SW480 (cell line): ENCODE measurements at regions not wholly inside any gene's neighbourhood (a gene's known extent, or its start where the extent isn't known, plus 50 kb on each side); places are given as distances from the start of the nearest gene placed in this dataset.

Source experiments
- DNase-seq: peaks from one replicate; pipeline ENCODE4 v3.0.0-alpha.2; 2016; ENCODE audit warnings: low spot score

DNA sequence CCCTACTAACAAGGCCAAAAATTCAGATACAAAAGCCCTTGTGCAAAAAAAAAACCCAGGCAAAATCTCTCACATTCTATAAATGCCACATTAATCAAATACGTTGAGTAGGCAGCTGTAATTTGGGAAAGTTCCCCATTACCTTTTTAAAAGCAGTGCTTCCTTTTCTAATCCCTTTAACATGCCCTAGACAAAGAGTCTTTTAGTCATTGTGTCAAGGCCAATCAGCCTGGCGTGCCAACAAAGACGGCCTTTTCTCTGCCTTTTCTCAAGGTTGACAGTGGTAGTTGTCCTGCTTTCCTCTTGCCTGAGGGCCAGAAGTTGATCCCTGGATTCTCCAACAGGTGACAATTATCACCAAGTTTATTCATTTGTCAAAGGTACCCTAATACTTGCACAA lies 62.5 kb upstream of the METAP2 start:
- DNase-seq: no peak

DNA sequence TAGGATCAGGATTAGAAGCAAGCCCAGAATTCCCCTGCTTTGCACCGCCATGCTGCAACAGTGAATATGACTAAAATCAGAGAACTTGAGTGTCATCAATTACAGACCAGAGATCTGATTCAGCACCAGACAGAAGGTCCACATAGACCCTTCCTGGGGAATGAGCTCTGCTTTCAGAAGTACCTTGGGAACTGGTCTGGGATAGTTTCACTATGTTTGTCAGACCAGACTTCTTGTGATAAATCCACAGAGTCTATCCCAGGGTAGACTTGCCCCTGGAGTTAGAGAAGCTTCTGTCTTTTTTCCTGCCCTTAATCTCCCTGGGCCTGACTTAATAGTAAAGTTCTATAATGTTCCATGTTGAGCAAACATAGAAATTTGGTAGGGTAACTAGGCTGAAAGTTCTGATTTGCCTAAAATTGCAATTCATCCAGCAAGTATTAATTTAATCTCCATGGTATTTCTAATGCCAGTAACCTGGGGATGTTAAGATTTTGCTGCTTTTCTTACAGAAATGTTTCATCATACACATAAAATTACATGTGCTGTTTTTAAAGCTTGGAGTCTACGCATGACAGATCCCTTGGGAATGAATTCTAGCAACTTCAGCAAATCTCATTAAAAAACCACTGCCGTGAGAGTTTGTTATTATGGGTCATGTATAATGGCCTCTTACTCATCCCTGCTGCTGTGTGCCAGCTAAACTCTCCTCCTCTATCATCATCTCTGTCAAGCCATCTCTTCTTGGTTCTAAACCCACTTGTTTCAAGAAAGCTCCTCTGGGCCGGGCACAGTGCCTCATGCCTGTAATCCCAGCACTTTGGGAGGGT lies 61.3 kb upstream of the METAP2 start:
- peak; percentile 54 for DNase-seq

DNA sequence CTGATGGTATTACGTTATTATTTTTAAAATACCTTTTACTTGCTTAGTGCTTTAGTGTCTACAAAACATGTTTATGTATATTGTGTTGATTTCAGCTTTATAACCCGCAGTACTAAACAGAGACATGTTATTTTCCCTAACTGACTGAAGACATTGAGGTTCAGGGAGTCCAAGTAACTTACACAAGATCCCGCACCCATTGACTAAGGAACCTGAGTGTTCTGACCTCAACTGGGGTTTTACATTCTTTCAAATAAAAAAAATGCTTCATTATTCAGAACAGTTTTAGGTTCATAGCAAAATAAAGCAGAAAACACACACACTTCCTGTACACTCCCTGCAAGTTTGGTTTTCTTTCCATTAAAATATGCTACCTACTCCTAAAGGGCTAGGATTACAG lies 60.4 kb upstream of the METAP2 start:
- DNase-seq: no peak

DNA sequence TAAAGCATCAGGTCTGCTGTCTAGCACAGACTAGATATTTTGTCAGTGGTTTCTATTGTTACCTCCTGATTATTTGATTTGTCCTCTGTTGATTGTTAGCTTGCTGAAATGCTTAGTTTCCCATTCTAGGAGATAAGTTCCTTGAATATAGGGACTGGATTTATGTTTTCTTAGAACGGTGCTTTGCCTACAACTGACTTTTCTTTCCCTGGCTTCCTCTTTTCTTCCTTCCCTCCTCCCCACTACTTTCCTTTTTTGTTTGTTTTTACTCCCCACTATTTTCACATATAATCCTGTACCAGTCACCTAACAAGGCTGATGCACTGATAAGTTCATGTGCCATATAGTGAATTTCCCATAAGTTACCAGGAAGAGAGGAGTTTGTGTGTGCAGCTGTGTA lies 58.5 kb upstream of the METAP2 start:
- no peak for DNase-seq

DNA sequence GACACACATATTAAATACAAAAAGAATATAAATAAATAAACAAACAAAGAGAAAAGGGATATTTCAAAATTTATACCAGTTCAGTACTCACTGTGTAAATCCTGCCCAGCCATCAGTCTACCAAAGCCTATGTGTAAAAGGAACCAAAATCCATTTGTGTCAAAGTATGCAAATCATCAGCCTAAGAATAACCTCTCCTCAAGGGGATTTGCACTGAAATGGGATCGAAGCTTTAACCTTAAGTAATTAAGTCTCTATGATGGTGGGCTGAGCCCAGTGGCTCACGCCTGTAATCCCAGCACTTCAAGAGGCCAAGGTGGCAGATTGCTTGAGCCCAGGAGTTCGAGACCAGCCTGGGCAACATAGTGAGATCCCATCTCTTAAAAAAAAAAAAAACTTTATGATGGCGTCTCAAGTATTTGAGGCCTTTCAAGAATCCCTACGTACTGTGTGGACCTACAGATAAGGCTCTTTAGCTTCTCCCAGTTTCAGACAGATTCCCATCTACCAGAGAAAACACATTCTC lies 57.8 kb upstream of the METAP2 start:
- no peak for DNase-seq

DNA sequence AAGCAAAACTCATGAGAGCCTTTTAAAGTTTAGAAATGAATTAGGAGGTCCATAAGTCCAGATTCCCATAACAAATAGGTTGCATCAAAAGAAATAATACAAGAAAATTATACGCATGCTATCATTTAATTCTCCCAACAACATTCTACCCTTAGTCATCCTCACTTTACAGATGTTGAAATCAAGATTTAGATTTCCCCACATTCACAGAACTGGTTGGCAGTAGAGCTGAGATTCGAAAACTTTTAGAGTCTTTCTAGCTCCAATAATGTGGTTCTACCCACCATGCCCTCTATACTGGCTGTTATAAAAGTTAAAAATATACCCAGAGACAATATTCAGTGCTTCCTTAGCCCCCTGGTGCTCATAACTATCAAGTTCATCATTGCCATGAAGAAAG lies 56.6 kb upstream of the METAP2 start:
- DNase-seq: no peak

DNA sequence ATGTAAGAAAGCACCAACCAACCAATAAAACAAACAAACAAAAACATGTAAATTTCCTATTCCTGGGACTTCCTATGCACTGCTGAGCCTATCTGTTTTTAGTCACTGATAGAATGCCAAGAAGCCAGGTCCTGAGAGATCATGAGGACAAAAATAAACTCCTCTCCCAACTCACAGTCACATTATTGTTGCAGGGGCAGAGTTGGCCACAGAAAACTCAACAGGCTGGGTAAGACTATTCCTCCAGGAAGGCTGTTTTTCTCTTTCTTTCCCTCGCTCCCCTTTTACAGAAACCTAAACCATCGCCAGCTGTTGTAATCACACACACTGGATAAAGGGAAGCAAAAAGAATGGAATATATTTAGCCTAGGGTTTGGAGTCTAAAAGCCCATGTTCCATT lies 55.8 kb upstream of the METAP2 start:
- DNase-seq: no peak
